ENCODE measurements at regions not wholly inside any gene's neighbourhood (a gene's known extent, or its start where the extent isn't known, plus 50 kb on each side); places are given as distances from the start of the nearest gene placed in this dataset.

- Histone ChIP-seq H3K18ac (ENCODE audit: insufficient read length, low read depth, low read length) (no peak overlapping the region), H3K9me3 (ENCODE audit: control insufficient read depth, low read depth, low read length) (no peaks in the 10 kb centered on the region), H3K23ac (ENCODE audit: insufficient read length, low read depth, low read length) (no peak overlapping the region), H2BK5ac (ENCODE audit: insufficient read length, low read length) (no peak overlapping the region), H3T11ph (ENCODE audit: low read length) (no peak overlapping the region), H3K9ac (ENCODE audit: extremely low read depth, insufficient read length, low read length) (no peak overlapping the region), H4K20me1 (ENCODE audit: control insufficient read depth, insufficient read depth, insufficient read length) (no peaks in the 10 kb centered on the region), H4K5ac (ENCODE audit: insufficient read length, low read depth, low read length) (no peak overlapping the region), H2BK120ac (ENCODE audit: low read depth, low read length, poor library complexity, severe bottlenecking) (no peak overlapping the region), H3K23me2 (ENCODE audit: insufficient read length, low read depth, low read length, poor library complexity, severe bottlenecking) (no peaks in the 10 kb centered on the region), H3K4ac (ENCODE audit: low read depth, low read length) (no peak overlapping the region), H3K56ac (ENCODE audit: insufficient read length, low read depth, low read length) (no peak overlapping the region), H3K79me2 (ENCODE audit: insufficient read depth, low read length) (no peaks in the 10 kb centered on the region), H3K14ac (ENCODE audit: insufficient read depth, low read length) (no peak overlapping the region), H3K79me1 (ENCODE audit: insufficient read depth, low read depth, low read length, poor library complexity, severe bottlenecking) (no peaks in the 10 kb centered on the region), H3K27ac (ENCODE audit: insufficient read length, low read depth, low read length) (no peak overlapping the region), H3K4me2 (ENCODE audit: insufficient read depth, insufficient read length, low read length) (no peak overlapping the region), H4K8ac (replicated peaks; ENCODE audit: insufficient read length, low read depth, low read length) (no peak overlapping the region), H2BK15ac (ENCODE audit: low read depth, low read length) (no peak overlapping the region), H2AK5ac (ENCODE audit: insufficient read length, low read length) (no peak overlapping the region), H2BK20ac (ENCODE audit: low read depth, low read length, poor library complexity, severe bottlenecking) (no peak overlapping the region), H3K27me3 (ENCODE audit: insufficient read depth, low read length) (no peaks in the 10 kb centered on the region), H3K4me1 (ENCODE audit: insufficient read depth, low read length) (no peaks in the 10 kb centered on the region), H4K91ac (ENCODE audit: insufficient read length, low read depth, low read length) (no peak overlapping the region), H2BK12ac (ENCODE audit: insufficient read length, low read depth, low read length) (no peak overlapping the region), H2AFZ (ENCODE audit: low read length) (no peak overlapping the region)
- Mint-ChIP-seq H3K27ac (no peak overlapping the region), H3K36me3 (ENCODE audit: insufficient read depth in 1 of 3, low read depth in 3 of 3) (no peaks in the 10 kb centered on the region), H3K27me3 (ENCODE audit: low read depth) (no peaks in the 10 kb centered on the region), H3K9me3 (no peaks in the 10 kb centered on the region; a peak in 1 of 5 replicates), H3K4me3 (no peak overlapping the region), H3K4me1 (no peaks in the 10 kb centered on the region)
- WGBS (ENCODE audit: extremely low coverage, insufficient read length, low lambda C conversion rate), result no CpG with 5 or more reads among the region's 4 CpGs
- TF ChIP-seq, protein P1, sequence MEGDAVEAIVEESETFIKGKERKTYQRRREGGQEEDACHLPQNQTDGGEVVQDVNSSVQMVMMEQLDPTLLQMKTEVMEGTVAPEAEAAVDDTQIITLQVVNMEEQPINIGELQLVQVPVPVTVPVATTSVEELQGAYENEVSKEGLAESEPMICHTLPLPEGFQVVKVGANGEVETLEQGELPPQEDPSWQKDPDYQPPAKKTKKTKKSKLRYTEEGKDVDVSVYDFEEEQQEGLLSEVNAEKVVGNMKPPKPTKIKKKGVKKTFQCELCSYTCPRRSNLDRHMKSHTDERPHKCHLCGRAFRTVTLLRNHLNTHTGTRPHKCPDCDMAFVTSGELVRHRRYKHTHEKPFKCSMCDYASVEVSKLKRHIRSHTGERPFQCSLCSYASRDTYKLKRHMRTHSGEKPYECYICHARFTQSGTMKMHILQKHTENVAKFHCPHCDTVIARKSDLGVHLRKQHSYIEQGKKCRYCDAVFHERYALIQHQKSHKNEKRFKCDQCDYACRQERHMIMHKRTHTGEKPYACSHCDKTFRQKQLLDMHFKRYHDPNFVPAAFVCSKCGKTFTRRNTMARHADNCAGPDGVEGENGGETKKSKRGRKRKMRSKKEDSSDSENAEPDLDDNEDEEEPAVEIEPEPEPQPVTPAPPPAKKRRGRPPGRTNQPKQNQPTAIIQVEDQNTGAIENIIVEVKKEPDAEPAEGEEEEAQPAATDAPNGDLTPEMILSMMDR (conservative IDR thresholded peaks at IDR 0.05), result no peak
- DNase-seq, result no peak
Measured at GRCh38 chr5:13378091-13378490, 566.4 kb downstream of the DNAH5 start.
